GM12878 (cell line): ENCODE measurements at regions not wholly inside any gene's neighbourhood (a gene's known extent, or its start where the extent isn't known, plus 50 kb on each side); places are given as distances from the start of the nearest gene placed in this dataset.

Source experiments
- ATAC-seq: fragments of 200-7000 bp; cut with Tn5 transposase; 3 replicates; pipeline ENCODE4 v1.9.1; 2020; ENCODE audit warnings: mild to moderate bottlenecking, moderate library complexity
- BruUV-seq: library from RNA; stranded (reverse); fragments of 400-500 nt; replicated peaks from 2 replicates; lab custom pipeline; 2021; lab: Mats Ljungman, UMichigan
- CTCF ChIA-PET: fragments of 300-600 bp; sonication (Branson Sonifier 250); formaldehyde crosslinking; extraction: SDS; loops from one replicate; lab custom pipeline; 2021; ENCODE audit warnings: inconsistent platforms; lab: Yijun Ruan, JAX
- POLR2A ChIA-PET: fragments of 350-600 bp; formaldehyde crosslinking; extraction: SDS; loops from one replicate; lab custom pipeline; 2021; ENCODE audit warnings: inconsistent platforms; lab: Charles Lee
- RAD21 ChIA-PET: fragments of 300-600 bp; sonication (Branson Sonifier 250); formaldehyde crosslinking; loops from one replicate; lab custom pipeline; 2023; ENCODE audit warnings: antibody characterized with exemption; ENCODE audit not compliant: unreplicated experiment; lab: Charles Lee
- SMC1A ChIA-PET: fragments of 300-600 bp; sonication (Branson Sonifier 250); formaldehyde crosslinking; loops from one replicate; lab custom pipeline; 2023; ENCODE audit not compliant: unreplicated experiment, uncharacterized antibody; lab: Charles Lee
- DNase-seq: peaks from one replicate; pipeline ENCODE4 v3.0.0-alpha.2; 2011; ENCODE audit warnings: low read depth, low spot score
- FAIRE-seq: peaks from 3 replicates; lab custom pipeline; 2011; peaks lifted over from hg19 to GRCh38; lab: Jason Lieb, UNC
- H2AFZ ChIP-seq: 2 replicates; pipeline ENCODE4 v1.6.0; 2011; ENCODE audit warnings: low read depth, low read length, control low read depth; ENCODE audit not compliant: control insufficient read depth
- H3K27ac ChIP-seq: 2 replicates; pipeline ENCODE4 v1.5.1; 2011; ENCODE audit warnings: control low read depth; ENCODE audit not compliant: control insufficient read depth, insufficient read depth
- H3K27me3 ChIP-seq, 2 experiments: replicated peaks in 1 of 2; 2 replicates each; pipeline versions ENCODE4 v1.6.0 to v1.6.1; 2011; ENCODE audit warnings: low read length in 1 of 2; ENCODE audit not compliant: control insufficient read depth in 2 of 2, insufficient read depth in 2 of 2
- H3K36me3 ChIP-seq, 2 experiments: 2 replicates each; pipeline ENCODE4 v1.5.1; 2011; ENCODE audit warnings: low read length in 1 of 2; ENCODE audit not compliant: control insufficient read depth in 2 of 2, insufficient read depth in 2 of 2
- H3K4me1 ChIP-seq: 2 replicates; pipeline ENCODE4 v1.6.1; 2011; ENCODE audit warnings: mild to moderate bottlenecking, low read length, moderate library complexity, mixed read lengths; ENCODE audit not compliant: control insufficient read depth, insufficient read depth
- H3K4me2 ChIP-seq: 2 replicates; pipeline ENCODE4 v1.6.0; 2011; ENCODE audit warnings: control low read depth; ENCODE audit not compliant: control insufficient read depth, insufficient read depth
- H3K4me3 ChIP-seq: fragments of 200-600 bp; sonication (generic); 2 replicates; pipeline ENCODE4 v1.5.1; 2016
- H3K79me2 ChIP-seq: 2 replicates; pipeline ENCODE4 v1.6.0; 2011; ENCODE audit warnings: low read length; ENCODE audit not compliant: control insufficient read depth, insufficient read depth
- H3K9ac ChIP-seq: 2 replicates; pipeline ENCODE4 v1.8.0; 2011; ENCODE audit warnings: low read length, control low read depth, mixed read lengths; ENCODE audit not compliant: control insufficient read depth, insufficient read depth
- H3K9me3 ChIP-seq: replicated peaks from 3 replicates; pipeline ENCODE4 v1.5.1; 2011; ENCODE audit warnings: mild to moderate bottlenecking, low read length; ENCODE audit not compliant: control insufficient read depth, insufficient read depth
- H4K20me1 ChIP-seq: 2 replicates; pipeline ENCODE4 v1.6.0; 2011; ENCODE audit not compliant: control insufficient read depth, insufficient read depth
- HDGF ChIP-seq: fragments of 450-650 bp; IDR thresholded peaks from 2 replicates; pipeline ENCODE4 v1.6.1; 2016; ENCODE audit warnings: antibody characterized with exemption
- KDM1A ChIP-seq: fragments of 200-600 bp; sonication (generic); IDR thresholded peaks from 2 replicates; pipeline ENCODE4 v1.6.1; 2016; ENCODE audit warnings: borderline replicate concordance
- LARP7 ChIP-seq: fragments of 450-650 bp; IDR thresholded peaks from 2 replicates; pipeline ENCODE4 v1.6.1; 2017; ENCODE audit warnings: mild to moderate bottlenecking
- PML ChIP-seq: IDR thresholded peaks from 2 replicates; pipeline ENCODE4 v1.6.1; 2012; ENCODE audit warnings: low read length, inconsistent platforms
- TARDBP ChIP-seq: IDR thresholded peaks from 2 replicates; pipeline ENCODE4 v1.6.1; 2016; ENCODE audit warnings: borderline replicate concordance
- WRNIP1 ChIP-seq: IDR thresholded peaks from 2 replicates; pipeline ENCODE4 v1.6.1; 2011; ENCODE audit warnings: low read depth, low read length, improper control_type of control experiment, borderline replicate concordance
- WGBS: methylation state at CpG from one replicate; pipeline ENCODE4 v1.1.6; 2016; ENCODE audit warnings: low lambda C conversion rate; ENCODE audit not compliant: insufficient replicate concordance, insufficient coverage; ENCODE audit errors: missing lambda C conversion rate; 5-methylcytosine and 5-hydroxymethylcytosine counted together
- in situ Hi-C: fragments of 300-500 bp; cut with MboI; formaldehyde crosslinking; loops from 9 replicates; pipeline ENCODE4 v1.14.3; 2018; ENCODE audit warnings: mixed read lengths
- intact Hi-C: fragments of 100-400 bp; cut with micrococcal nuclease; formaldehyde crosslinking; loops from one replicate; pipeline ENCODE4 v1.14.2; 2022; ENCODE audit not compliant: unreplicated experiment
- TF ChIP-seq, protein P1 (sequence below): fragments of 450-650 bp; IDR thresholded peaks from 2 replicates; pipeline ENCODE4 v1.6.1; 2017; ENCODE audit warnings: low read depth, mild to moderate bottlenecking, moderate library complexity
- TF ChIP-seq, protein P2 (sequence below): fragments of 450-650 bp; IDR thresholded peaks from 2 replicates; pipeline ENCODE4 v1.6.1; 2016; ENCODE audit warnings: mild to moderate bottlenecking
- TF ChIP-seq, protein P3 (sequence below): IDR thresholded peaks from 2 replicates; pipeline ENCODE4 v1.6.1; 2012; ENCODE audit warnings: improper control_type of control experiment, low read depth, low read length; ENCODE audit not compliant: insufficient replicate concordance
- TF ChIP-seq, protein P4 (sequence below): fragments of 450-650 bp; IDR thresholded peaks from 2 replicates; pipeline ENCODE4 v1.6.1; 2016; ENCODE audit warnings: mild to moderate bottlenecking, moderate library complexity, borderline replicate concordance

DNA sequence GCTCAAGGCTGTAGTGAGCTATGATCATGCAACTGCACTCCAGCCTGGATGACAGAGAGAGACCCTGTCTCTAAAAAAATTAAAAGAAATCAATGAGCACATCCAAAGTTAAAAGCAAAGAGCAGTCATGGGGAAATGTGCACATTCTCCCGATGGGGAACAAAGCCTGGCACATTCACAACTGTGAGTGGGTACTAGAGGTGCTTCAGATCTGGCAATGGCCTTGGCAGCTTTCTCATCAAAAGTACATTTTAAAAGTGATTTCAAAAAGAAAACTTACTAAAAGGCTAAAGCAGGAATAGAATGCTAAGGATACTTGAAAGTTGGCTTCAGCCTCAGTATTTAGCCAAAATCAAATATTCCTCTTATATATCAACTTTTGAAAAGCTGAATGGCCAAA is 145.9 kb upstream of the MAOA start (continued):
- TF ChIP-seq, protein P1, sequence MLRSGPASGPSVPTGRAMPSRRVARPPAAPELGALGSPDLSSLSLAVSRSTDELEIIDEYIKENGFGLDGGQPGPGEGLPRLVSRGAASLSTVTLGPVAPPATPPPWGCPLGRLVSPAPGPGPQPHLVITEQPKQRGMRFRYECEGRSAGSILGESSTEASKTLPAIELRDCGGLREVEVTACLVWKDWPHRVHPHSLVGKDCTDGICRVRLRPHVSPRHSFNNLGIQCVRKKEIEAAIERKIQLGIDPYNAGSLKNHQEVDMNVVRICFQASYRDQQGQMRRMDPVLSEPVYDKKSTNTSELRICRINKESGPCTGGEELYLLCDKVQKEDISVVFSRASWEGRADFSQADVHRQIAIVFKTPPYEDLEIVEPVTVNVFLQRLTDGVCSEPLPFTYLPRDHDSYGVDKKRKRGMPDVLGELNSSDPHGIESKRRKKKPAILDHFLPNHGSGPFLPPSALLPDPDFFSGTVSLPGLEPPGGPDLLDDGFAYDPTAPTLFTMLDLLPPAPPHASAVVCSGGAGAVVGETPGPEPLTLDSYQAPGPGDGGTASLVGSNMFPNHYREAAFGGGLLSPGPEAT = no peak

DNA sequence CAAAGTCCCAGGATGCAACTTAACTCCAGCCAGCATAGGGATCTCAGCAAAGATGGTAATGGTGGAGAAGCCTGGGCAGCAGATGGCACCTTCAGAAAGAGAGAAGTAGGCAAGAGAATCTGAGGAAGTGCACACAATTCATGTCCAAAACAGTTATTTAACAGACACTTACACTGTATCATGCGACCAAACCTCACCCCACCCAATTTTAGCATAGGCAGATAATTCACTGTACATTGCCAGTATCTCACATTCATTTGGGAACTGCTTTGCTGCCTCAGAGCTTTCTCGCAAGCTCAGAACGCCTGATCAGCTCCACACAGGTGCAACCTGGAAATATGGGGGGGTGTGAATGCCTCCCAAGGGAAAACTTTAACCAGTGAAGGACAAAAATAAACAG is 143.0 kb upstream of the MAOA start:
- intact Hi-C loops = no loop called here
- Histone ChIP-seq H3K4me2 (no peak overlapping the region), H3K4me3 (no peak overlapping the region), H3K27ac (no peak overlapping the region), H3K4me1 (no peaks in the 10 kb centered on the region), H3K9ac (no peak overlapping the region), H3K9me3 (no peaks in the 10 kb centered on the region), H3K36me3 (no peaks in the 10 kb centered on the region), H2AFZ (no peak overlapping the region), H3K27me3 (peaks cover 0 to 3% of the 10 kb centered on the region in 2 experiments; a peak in 1 of 4 replicates), H4K20me1 (no peaks in the 10 kb centered on the region), H3K79me2 (no peaks in the 10 kb centered on the region)
- DNase-seq (no peak), ATAC-seq (no peak), FAIRE-seq (no peak)
- BruUV-seq = no TSS peak
- ChIA-PET RAD21 (no interaction called here), POLR2A (no interaction called here), CTCF (no interaction called here), SMC1A (no interaction called here)
- 37% methylated on average over 3 of the region's 3 CpGs for WGBS
- in situ Hi-C loops = no loop called here
- no peak for TF ChIP-seq KDM1A
- TF ChIP-seq LARP7 = no peak
- TF ChIP-seq, protein P2, sequence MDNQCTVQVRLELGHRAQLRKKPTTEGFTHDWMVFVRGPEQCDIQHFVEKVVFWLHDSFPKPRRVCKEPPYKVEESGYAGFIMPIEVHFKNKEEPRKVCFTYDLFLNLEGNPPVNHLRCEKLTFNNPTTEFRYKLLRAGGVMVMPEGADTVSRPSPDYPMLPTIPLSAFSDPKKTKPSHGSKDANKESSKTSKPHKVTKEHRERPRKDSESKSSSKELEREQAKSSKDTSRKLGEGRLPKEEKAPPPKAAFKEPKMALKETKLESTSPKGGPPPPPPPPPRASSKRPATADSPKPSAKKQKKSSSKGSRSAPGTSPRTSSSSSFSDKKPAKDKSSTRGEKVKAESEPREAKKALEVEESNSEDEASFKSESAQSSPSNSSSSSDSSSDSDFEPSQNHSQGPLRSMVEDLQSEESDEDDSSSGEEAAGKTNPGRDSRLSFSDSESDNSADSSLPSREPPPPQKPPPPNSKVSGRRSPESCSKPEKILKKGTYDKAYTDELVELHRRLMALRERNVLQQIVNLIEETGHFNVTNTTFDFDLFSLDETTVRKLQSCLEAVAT = no peak
- no peak for TF ChIP-seq PML
- TF ChIP-seq, protein P3, sequence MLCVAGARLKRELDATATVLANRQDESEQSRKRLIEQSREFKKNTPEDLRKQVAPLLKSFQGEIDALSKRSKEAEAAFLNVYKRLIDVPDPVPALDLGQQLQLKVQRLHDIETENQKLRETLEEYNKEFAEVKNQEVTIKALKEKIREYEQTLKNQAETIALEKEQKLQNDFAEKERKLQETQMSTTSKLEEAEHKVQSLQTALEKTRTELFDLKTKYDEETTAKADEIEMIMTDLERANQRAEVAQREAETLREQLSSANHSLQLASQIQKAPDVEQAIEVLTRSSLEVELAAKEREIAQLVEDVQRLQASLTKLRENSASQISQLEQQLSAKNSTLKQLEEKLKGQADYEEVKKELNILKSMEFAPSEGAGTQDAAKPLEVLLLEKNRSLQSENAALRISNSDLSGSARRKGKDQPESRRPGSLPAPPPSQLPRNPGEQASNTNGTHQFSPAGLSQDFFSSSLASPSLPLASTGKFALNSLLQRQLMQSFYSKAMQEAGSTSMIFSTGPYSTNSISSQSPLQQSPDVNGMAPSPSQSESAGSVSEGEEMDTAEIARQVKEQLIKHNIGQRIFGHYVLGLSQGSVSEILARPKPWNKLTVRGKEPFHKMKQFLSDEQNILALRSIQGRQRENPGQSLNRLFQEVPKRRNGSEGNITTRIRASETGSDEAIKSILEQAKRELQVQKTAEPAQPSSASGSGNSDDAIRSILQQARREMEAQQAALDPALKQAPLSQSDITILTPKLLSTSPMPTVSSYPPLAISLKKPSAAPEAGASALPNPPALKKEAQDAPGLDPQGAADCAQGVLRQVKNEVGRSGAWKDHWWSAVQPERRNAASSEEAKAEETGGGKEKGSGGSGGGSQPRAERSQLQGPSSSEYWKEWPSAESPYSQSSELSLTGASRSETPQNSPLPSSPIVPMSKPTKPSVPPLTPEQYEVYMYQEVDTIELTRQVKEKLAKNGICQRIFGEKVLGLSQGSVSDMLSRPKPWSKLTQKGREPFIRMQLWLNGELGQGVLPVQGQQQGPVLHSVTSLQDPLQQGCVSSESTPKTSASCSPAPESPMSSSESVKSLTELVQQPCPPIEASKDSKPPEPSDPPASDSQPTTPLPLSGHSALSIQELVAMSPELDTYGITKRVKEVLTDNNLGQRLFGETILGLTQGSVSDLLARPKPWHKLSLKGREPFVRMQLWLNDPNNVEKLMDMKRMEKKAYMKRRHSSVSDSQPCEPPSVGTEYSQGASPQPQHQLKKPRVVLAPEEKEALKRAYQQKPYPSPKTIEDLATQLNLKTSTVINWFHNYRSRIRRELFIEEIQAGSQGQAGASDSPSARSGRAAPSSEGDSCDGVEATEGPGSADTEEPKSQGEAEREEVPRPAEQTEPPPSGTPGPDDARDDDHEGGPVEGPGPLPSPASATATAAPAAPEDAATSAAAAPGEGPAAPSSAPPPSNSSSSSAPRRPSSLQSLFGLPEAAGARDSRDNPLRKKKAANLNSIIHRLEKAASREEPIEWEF = no peak
- no peak for TF ChIP-seq TARDBP
- TF ChIP-seq, protein P4, sequence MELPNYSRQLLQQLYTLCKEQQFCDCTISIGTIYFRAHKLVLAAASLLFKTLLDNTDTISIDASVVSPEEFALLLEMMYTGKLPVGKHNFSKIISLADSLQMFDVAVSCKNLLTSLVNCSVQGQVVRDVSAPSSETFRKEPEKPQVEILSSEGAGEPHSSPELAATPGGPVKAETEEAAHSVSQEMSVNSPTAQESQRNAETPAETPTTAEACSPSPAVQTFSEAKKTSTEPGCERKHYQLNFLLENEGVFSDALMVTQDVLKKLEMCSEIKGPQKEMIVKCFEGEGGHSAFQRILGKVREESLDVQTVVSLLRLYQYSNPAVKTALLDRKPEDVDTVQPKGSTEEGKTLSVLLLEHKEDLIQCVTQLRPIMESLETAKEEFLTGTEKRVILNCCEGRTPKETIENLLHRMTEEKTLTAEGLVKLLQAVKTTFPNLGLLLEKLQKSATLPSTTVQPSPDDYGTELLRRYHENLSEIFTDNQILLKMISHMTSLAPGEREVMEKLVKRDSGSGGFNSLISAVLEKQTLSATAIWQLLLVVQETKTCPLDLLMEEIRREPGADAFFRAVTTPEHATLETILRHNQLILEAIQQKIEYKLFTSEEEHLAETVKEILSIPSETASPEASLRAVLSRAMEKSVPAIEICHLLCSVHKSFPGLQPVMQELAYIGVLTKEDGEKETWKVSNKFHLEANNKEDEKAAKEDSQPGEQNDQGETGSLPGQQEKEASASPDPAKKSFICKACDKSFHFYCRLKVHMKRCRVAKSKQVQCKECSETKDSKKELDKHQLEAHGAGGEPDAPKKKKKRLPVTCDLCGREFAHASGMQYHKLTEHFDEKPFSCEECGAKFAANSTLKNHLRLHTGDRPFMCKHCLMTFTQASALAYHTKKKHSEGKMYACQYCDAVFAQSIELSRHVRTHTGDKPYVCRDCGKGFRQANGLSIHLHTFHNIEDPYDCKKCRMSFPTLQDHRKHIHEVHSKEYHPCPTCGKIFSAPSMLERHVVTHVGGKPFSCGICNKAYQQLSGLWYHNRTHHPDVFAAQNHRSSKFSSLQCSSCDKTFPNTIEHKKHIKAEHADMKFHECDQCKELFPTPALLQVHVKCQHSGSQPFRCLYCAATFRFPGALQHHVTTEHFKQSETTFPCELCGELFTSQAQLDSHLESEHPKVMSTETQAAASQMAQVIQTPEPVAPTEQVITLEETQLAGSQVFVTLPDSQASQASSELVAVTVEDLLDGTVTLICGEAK = no peak
- no peak for TF ChIP-seq WRNIP1
- TF ChIP-seq HDGF = no peak
